HEK293T (cell line): ENCODE measurements at regions not wholly inside any gene's neighbourhood (a gene's known extent, or its start where the extent isn't known, plus 50 kb on each side); places are given as distances from the start of the nearest gene placed in this dataset.

Source experiments
- BHLHE40 ChIP-seq: fragments of 450-650 bp; IDR thresholded peaks from 2 replicates; pipeline ENCODE4 v1.6.1; 2016; ENCODE audit warnings: mild to moderate bottlenecking, moderate library complexity, borderline replicate concordance
- CTBP1 ChIP-seq: fragments of 450-650 bp; IDR thresholded peaks from 2 replicates; pipeline ENCODE4 v1.6.1; 2016; ENCODE audit warnings: borderline replicate concordance
- ELF4 ChIP-seq: fragments of 450-650 bp; IDR thresholded peaks from 2 replicates; pipeline ENCODE4 v1.6.1; 2017; ENCODE audit warnings: antibody characterized with exemption
- NFRKB ChIP-seq: fragments of 450-650 bp; IDR thresholded peaks from 2 replicates; pipeline ENCODE4 v1.6.1; 2016; ENCODE audit warnings: mild to moderate bottlenecking, moderate library complexity
- SP1 ChIP-seq: fragments of 450-650 bp; IDR thresholded peaks from 2 replicates; pipeline ENCODE4 v1.6.1; 2017
- SUZ12 ChIP-seq: fragments of 450-650 bp; IDR thresholded peaks from 2 replicates; pipeline ENCODE4 v1.6.1; 2016; ENCODE audit warnings: mild to moderate bottlenecking
- ZNF384 ChIP-seq: fragments of 450-650 bp; IDR thresholded peaks from 2 replicates; pipeline ENCODE4 v1.6.1; 2016

- no peak for TF ChIP-seq ZNF384
- no peak for TF ChIP-seq NFRKB
- no peak for TF ChIP-seq BHLHE40
- TF ChIP-seq SUZ12 = no peak
- TF ChIP-seq ELF4 = no peak
- no peak for TF ChIP-seq SP1
- TF ChIP-seq CTBP1 = no peak
Observed at GRCh38 chr4:13917015-13917414, 289.5 kb upstream of the BOD1L1 start.
